ENCODE measurements at regions not wholly inside any gene's neighbourhood (a gene's known extent, or its start where the extent isn't known, plus 50 kb on each side); places are given as distances from the start of the nearest gene placed in this dataset.
"Not testable (repeated sequence)": the region's sequence is repeated elsewhere in the genome, so short reads cannot be mapped to it uniquely, and the experiment has no call there.

DNA sequence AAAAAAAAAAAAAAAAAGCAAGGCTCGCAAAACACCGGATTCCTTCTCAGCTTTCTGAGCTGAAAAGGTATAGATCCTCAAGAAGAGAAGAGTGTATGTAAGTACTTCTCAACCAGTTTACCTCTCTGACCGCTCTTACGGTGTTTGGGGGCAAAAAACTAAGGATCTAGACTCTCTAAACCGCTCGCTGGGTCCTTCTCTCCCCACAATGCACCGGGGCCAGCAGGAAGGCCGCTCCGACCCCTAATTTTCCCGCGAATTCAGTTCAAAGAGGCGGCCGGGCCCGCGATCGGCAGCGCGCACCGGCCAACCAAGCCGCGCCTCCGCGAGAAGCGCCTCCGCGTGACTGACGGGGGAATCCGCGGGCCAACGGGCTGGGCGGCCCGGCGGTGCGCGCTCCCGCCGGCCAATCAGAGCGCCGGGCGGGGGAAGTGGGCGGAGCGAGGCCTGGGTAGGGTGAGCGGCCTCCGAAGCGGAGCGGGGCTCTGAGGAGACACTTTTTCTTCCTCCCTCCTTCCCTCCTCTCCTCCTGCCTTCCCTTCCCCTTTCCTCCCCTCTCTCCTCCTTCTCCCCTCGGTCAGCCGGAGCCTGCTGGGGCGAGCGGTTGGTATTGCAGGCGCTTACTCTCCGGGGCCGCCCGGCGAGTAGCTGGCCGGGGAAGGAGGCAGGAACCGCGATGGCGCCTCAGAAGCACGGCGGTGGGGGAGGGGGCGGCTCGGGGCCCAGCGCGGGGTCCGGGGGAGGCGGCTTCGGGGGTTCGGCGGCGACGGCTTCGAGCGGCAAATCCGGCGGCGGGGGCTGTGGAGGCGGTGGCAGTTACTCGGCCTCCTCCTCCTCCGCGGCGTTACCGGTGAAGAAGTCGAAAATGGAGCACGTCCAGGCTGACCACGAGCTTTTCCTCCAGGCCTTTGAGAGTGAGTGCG, 93.0 kb downstream of the CRLF3 start:
- DNase-seq, result peak; percentile 70

DNA sequence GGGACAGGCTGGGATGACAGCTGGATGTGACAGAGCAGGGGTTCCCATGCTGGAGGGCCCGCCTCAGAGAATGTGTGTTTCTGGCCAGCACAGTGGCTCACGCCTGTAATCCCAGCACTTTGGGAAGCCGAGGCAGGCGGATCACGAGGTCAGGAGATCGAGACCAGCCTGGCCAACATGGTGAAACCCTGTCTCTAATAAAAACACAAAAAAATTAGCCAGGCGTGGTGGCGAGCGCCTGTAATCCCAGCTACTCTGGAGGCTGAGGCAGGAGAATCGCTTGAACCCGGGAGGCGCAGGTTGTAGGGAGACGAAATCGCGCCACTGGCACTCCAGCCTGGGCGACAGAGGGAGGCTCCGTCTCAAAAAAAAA, 93.7 kb downstream of the CRLF3 start:
- not testable (repeated sequence) for DNase-seq

DNA sequence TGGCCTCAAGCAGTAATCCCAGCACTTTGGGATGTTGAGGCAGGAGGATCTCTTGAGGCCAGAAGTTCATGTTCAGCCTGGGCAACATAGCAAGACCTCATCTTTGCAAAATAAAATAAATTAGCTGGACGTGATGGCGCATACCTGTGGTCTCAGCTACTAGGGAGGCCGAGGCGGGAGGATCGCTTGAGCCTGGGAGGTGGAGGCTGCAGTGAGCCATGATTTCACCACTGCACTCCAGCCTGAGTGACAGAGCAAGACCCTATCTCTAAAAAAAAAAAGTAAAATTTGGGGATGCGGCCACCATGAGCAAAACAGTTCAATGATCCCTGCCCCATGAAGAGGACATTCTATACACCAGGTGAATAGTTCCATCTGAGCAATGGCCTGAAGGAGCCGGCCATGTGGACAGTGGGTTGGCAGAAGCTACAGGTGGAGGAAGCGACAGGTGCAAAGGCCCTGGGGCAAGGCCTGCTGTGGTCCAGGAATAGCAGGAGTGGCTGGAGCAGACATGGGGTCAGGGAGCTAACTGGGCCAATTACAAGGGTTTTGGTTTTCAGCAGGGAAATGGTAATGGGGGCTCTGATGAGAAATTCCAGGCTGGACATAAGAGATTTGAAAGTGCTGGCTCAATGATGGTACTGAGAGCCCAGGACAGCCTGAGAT, 94.2 kb downstream of the CRLF3 start:
- not testable (repeated sequence) for DNase-seq

DNA sequence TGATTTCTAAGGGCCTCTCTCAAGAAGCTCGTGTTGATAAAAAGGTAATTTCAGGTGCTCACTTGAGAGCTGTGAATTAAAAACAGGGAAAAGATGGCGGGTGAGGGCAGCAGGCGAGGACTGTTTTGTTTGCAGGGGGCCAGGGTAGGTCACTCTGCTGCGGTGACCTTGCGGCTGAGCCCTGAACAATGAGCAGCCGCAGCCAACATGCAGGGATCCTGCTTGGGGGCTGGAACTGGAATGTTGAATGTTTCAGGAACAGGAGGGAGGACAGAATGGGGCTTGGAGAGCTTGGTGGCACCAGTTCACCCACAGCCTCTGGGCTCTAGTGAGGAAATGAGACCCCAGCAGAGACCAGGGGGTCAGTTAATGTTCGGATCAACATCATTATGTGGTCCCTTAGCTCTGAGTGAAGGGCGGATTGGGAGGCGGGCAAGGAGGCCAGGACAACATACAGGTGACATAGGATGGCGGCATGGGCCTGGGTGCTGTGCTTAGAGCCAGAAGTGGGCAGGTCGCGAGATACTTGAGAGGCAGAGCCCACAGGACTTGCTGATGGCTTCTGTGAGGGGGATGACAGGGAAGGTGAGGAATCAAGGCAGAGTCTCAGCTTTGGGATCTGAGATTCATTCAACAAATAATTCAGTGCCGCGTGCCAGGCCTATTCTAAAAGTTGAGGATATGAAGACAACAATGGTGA, 94.9 kb downstream of the CRLF3 start:
- DNase-seq, result not testable (repeated sequence)

- DNase-seq, result not testable (repeated sequence)
Observed at GRCh38 chr17:30727517-30727916, 97.0 kb downstream of the CRLF3 start.

GRCh38 chr17:30726734-30727133, 97.8 kb downstream of the CRLF3 start:
- not testable (repeated sequence) for DNase-seq

GRCh38 chr17:30726310-30726709, 98.2 kb downstream of the CRLF3 start:
- not testable (repeated sequence) for DNase-seq

GRCh38 chr17:30724034-30724650, 100.3 kb downstream of the CRLF3 start:
- not testable (repeated sequence) for DNase-seq

DNA sequence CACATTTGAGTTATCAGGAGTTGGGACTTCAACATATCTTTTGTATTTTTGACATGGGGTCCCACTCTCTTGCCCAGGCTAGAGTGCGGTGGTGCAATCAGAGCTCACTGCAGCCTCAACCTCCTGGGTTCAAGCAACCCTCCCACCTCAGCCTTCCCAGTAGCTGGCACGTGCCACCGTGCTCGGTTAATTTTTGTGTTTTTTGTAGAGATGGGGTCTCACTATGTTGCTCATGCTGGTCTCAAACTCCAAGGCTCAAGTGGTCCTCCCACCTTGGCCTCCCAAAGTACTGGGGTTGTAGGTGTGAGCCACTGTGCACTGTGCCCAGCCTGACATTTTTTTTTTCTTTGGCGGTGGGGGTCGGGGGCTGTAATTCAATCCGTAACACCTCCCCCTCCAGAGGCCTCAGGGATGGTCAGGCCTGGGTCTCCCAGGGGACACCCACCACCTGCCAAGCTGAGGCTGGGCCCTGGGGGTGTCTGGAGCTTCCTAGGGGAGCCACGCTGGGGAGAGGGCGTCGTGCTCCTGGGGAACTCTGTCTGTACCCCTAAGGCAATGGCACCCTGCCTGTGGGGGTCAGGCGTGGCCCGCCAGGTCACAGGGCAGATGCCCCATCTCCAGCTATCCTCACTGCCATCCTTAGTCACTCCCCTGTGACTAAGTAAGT, 102.2 kb downstream of the CRLF3 start:
- DNase-seq, result not testable (repeated sequence)

DNA sequence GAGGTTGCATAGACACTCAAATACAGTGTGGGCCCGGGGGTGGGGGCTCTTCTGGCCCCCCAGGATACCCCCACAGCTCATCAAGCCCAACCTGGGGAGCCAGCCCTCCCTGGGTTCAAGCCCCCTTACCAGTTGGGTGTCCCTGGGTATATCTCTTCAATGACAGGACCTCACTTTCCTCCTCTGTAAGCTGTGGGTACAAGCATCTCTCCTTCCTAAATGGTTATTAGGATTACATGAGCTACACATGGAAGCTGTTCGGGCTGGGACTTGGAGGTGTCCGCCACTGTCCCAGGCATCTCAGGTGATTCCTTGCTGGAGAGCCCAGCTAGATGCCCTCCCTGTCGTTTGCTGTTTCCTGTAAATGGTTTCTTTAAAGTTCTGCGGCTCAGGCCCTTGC, 103.5 kb downstream of the CRLF3 start:
- not testable (repeated sequence) for DNase-seq

DNA sequence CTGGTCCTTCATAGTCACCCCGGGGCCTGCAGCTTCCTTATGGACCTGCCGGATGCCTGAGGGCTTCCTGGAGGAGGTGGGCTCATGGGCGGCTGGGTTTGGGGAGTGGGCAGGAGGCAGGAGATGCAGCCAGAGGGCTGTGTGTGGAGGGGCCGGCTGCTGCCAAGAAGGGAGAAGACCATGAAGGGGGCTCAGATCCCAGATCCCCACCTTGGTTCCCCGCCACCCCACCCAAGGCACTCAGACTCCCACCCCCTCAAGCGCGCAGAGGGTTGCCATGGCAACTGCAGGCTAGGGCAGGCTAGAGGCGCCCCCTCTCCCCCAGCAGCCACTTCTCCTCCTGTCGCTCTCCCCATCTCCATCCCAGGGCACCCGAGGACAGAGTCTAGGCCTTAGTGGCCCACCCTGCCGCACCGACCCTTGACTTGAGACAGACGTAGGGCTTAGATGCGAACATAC, 104.5 kb downstream of the CRLF3 start:
- no peak for DNase-seq

GRCh38 chr17:30719131-30719973, 105.1 kb downstream of the CRLF3 start:
- peak; percentile 41 for DNase-seq

DNA sequence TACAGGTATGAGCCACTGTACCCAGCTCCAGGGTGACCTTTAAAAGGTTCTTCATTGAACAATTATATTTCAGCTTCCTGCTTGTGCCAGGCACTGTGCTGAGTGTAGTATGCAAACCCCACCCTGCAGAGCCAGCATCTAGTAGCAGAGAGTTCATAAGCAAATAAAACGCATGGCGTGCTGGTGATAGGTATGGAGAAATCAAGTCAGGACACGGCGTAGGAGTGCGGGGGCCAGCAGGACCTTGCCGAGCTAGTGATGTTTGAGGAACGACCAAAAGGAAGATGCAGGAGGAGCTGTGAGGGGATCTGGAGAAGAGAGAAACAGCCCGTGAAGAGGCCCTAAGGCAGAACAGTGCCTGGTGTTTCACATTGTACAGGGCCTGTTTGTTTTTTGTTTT, 105.8 kb downstream of the CRLF3 start:
- DNase-seq, result not testable (repeated sequence)

DNA sequence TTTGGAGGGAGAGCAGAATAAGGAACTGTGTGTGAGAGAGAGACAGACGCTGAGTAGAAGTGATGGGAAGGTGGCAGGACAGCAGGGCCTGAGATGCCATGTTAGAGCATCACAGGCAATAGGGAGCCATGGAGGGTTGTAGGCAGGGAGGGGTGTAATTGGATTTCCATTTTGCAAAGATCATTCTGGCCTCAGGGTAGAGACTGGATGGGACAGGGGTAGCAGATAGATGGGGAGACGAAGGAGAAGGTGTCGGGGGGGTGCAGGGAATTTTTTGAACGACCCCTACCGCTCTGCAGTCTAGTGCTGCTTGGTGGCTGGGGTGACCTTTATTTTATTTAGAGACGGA, 106.4 kb downstream of the CRLF3 start:
- DNase-seq, result not testable (repeated sequence)

- no peak for DNase-seq
Observed at GRCh38 chr17:30717291-30718098, 107.0 kb downstream of the CRLF3 start.

DNA sequence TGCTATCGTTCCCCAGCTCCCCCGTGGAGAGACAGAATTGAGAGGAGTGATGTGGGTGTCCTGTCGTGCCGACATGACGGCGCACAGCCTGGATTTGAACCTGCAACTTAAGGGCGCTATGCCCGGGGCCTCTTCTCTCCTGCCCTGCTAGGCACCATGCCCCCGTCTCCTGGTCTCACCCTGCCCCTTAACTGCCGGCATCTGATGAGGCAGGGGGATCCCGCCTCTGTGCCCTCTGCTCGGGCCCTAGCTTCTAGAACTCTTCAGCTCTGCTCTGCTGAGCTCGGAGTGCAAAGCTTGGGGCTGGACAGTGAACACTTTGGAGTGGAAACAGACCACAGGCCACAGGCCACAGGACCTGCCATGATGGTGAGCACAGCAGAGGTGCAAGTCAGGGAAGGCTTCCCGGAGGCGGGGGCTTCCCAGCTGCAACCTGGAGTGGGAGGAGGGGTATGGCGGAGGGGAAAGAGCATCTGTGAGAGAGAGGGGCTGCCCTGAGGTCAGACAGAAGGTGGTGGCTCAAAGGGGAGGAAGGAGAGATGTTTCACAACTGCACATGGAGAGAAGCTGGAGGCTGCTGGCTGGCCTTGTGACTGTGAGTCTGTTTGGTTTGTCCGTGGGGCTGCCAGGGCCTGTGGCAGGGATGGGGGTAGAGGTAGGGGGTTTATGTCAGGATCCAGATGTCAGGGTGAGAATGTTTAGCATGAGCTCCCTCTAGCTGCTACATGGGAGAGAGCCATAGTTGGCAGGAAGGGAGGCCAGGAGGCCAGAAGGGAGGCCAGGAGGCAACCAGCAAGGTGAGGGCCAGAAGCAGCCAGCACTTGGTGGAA, 107.8 kb downstream of the CRLF3 start:
- peak; percentile 8 for DNase-seq

- peak; percentile 43 for DNase-seq
Observed at GRCh38 chr17:30714825-30715622, 109.5 kb downstream of the CRLF3 start.

- DNase-seq, result not testable (repeated sequence)
Observed at GRCh38 chr17:30713805-30714204, 110.7 kb downstream of the CRLF3 start.

DNA sequence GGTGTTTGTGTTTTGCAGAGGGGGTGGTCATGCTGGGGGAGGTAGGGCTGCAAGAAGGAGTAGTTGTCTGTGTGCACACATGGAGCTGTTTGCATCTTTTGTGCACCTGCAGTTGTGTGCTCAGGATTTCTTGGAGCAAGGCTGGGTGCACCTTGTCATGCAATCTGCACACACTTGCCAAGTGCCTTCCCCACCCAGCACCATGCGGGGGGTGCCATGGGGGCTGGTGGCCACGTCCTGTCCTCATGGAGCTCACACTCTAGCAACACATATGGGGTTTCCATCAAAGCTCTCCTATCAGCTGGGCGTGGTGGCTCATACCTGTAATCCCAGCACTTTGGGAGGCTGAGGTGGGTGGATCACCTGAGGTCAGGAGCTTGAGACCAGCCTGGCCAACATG, 111.6 kb downstream of the CRLF3 start:
- not testable (repeated sequence) for DNase-seq

All from fibroblast of upper back skin (primary cell).